ENCODE measurements at regions not wholly inside any gene's neighbourhood (a gene's known extent, or its start where the extent isn't known, plus 50 kb on each side); places are given as distances from the start of the nearest gene placed in this dataset.

- TF ChIP-seq CTCF (IDR thresholded peaks at IDR 0.05; ENCODE audit: low read depth, low read length) (peak; percentile 72), EZH2phosphoT487 (IDR thresholded peaks at IDR 0.05; ENCODE audit: low read depth) (no peak)
These were observed 126.2 kb upstream of the LGALSL start for GRCh38 chr2:64327510-64328414.

Measured in OCI-LY3 (cell line).